UCSD-AML1 (cell line): ENCODE measurements at regions not wholly inside any gene's neighbourhood (a gene's known extent, or its start where the extent isn't known, plus 50 kb on each side); places are given as distances from the start of the nearest gene placed in this dataset.

Experiments used
- DNase-seq: peaks from one replicate; lab custom pipeline; 2025; ENCODE audit not compliant: unreplicated experiment; lab: John Stamatoyannopoulos, UW

DNA sequence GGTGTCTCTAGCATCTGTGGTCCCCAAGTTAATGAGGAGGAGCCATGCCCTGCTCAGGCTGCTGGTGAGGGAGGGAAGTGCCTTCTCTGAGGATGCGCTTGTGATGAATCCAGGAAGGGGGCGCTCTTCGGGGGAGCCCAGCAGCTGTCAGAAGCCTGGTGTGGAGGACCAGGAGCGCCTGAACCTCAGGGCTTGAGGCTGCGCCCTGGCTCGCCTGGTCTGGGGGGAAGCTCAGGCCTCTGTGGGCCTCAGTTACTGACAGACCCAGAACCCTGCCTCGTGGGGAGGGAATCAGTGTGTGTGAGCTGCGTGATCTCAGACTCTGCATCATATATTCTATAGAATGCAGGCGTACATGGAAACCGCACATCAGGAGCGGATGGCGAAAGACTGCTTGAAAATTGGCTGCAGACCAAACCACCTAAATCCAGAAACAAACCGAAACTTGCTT, 126.1 kb downstream of the SEC14L1 start:
- DNase-seq: peak; percentile 45

DNA sequence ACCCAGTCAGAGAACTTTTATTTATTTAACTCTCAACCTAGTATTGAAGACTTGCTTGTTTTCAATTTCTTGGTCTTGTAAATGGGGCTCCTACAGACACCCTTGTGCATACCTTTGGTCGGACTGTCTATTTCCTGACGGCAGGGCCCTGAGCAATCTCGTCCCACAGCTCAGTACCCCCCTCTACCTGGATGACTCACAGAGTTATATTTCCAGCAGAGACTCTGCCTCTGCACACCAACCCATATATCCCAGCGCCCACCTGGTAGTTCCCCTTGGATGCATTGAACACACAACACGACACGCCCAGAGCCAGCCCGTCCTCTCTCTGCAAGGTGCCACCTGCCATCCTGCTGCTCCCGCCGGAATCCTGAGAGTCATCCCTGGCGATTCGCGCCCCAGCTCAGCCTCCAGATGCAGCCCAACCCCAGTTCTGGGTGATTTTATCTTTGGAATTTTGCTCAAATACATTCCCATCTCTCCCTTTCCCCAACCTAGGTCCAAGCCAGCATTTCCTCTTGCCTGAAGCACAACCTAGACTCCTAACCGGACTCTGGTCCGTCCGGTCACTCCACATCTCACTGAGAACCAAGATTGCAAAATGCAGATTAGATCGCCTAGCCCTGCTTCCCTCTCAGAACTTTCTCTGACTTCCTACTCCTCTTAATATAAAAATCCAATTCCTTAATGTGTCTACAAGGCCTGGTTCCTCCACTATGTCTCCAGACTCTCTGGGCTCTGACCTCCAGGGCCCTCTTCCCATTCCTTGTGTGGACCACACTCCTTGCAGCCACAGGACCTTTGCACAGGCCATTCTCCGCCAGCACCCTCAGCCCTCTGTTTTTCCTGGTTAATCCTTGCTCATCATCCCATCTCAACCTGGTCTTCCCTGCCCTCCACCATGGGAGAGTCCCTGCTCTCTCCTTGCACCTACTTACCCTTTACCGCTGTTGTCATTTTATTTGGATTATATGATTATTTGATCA, 129.2 kb downstream of the SEC14L1 start:
- no peak for DNase-seq

- DNase-seq: no peak
Measured at GRCh38 chr17:77271411-77271810, 130.6 kb downstream of the SEC14L1 start.

DNA sequence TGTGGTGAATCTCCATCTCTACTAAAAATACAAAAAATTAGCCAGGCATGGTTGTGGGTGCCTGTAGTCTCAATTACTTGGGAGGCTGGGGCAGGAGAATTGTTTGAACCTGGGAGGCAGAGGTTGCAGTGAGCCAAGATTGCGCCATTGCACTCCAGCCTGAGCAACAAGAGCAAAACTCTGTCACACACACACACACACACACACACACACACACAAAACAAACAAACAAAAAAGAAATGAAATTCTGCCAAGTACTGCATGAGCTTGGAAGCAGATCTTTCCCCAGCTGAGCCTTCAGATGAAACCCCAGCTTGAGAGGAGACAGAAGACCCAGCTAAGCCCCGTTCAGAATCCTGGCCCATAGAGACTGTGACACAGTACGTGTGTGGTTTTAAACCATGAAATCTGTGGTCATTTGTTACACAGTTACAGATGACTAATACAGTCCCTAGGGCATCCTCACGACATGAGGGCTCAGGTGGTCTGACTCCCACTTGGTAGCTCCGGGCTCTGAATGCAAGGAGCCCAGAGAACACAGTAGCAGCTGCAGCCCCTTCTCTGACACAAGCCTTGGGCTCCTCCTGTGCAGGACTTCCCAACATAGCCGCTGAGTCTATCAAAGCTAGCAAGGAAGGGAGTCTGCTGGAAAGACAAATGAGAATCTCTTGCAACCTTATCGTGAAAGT, 132.8 kb downstream of the SEC14L1 start:
- no peak for DNase-seq

DNA sequence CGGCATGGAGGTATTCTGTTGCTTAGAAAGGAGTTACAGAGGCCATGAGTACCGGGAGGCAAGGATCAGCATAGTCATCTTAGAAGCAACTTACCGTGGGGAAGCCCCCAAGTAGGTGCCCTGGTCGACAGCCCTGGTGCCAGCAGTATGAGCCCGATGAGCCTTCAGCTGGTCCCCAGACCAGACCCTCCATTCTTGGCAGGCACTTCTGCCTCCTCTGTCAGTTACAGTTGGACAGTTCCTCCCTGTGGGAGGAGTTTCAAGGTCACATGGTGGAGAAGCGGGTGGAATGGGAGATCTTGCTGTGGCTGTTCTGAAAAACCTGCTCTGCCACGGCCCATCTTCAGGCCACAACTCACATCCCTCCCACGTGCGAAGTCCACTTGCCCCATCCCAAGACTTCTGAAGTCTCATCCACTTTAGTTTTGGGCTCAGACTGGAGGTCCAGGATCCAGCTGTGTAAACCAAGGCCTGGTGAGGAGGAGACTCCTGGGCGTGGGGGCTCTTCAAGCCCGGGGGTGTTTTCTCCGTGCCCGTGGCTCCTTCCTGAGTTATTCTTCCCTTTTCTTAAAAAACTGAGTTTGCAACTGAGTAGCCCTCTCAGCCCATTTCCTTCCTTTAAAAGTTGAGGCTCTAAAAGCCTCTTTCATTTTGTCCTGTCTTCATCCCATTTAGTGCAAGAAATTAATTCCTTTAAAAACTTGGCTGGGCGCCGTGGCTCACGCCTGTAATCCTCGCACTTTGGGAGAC, 133.5 kb downstream of the SEC14L1 start:
- no peak for DNase-seq

- peak; percentile 43 for DNase-seq
Measured at GRCh38 chr17:77279448-77280303, 138.9 kb downstream of the SEC14L1 start.

- no peak for DNase-seq
Measured at GRCh38 chr17:77280304-77281121, 139.7 kb downstream of the SEC14L1 start.

DNA sequence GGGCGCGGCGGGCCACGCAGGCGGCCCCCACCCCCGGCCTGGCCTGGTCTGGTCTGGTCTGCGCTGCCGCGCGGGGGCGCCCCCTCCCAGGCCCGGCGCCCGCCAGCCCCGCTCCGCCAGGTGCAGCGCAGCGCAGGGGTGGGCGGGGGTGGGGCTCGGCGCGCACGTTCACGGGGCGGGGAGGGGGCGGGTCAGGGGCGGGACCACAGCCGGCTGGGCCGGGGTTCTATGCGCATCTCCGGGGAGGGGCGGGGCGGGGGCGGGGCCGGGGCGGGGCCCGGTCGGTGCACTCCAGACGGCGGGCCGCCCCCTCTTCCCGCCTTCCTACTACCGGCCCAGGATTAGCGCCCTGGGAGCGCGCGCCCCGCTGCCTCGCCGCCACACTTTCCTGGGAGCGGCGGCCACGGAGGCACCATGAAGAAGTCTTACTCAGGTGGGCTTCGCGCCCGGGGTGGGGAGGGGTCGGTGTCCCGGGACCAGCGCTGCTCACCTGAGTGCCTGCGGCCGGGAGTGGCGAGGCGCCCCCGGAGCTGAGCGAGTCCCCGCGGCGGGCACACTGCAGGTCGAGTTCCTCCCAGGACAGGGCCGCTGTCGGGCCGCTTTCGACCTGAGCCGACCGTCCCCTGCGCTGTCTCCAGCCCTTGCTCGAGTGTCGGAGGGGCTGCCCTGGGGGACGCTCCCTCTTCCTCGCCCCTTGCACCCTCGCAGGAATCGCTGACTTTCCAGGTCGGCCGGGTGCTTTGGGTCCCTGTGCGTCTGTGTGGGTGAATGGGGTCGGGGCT, 140.5 kb downstream of the SEC14L1 start:
- peak; percentile 54 for DNase-seq

DNA sequence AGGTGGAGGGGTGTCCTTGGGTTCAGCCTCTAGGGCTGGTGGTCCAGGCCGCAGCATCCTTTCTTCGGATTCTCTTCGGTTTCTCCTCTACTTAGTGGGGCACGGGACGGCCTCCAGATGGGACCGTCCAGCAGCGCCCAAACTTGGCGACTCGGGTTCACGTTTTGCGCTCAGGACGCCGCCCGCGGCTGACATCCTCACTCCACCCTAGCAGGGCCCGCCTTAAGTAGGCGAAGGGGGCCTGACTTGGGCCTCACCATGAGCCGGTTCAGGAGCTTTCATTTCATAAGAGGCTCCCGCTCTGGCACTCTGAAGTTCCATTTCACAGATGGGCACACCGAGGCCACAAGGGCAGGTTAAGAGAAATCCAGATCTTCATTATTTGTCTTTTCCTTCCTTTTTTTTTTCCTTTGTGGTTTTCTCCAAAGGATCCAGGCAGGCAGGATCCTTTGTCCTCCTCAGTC, 141.2 kb downstream of the SEC14L1 start:
- DNase-seq: no peak

DNA sequence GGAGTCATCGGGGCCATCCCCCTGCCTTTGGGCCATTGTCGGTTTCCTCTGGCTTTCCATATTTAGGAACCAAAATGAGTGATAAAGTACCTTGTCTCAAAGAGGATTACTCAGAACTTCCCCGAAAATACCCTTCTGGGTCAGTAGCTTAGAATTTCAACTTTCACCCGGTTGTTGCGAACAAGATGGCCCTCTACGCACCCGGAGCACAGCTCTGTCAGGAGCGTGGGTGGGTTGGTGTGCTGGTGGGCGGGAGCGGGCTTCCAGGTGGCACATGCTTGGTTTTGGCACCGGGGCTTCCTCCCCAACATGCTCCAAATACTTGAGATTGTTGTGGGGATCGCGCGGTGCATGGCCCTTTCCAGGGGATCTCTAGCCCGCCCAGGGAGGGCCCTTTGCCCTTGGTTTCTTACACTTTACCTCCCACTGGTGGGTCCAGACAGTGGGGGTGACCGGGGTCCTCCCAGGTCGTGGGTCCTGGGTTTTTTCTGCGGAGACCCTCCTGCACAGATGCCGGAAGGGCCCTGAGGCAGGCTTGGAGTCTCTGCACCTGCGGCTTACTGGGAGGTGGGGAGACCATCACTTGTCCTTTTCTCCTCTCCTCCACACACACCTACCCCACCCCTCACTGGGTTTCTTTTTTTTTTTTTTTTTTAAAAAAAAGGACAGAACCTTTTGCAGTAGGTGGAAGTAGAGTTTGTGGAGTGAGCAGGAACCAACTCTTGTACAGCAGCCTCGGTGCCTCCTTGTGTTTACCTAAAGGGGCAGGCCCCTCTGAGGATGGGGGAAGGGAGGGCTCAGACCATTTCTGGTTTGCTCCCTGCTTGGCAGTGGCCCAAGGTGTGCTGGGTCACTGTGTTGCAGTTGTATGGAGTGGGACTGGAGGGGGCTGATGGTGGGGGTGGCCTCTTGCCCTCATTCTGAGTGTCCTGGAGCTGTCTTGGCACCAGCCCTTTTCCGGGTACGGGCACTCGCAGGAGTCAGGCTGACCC, 142.1 kb downstream of the SEC14L1 start:
- no peak for DNase-seq

GRCh38 chr17:77284023-77284617, 143.4 kb downstream of the SEC14L1 start:
- no peak for DNase-seq

DNA sequence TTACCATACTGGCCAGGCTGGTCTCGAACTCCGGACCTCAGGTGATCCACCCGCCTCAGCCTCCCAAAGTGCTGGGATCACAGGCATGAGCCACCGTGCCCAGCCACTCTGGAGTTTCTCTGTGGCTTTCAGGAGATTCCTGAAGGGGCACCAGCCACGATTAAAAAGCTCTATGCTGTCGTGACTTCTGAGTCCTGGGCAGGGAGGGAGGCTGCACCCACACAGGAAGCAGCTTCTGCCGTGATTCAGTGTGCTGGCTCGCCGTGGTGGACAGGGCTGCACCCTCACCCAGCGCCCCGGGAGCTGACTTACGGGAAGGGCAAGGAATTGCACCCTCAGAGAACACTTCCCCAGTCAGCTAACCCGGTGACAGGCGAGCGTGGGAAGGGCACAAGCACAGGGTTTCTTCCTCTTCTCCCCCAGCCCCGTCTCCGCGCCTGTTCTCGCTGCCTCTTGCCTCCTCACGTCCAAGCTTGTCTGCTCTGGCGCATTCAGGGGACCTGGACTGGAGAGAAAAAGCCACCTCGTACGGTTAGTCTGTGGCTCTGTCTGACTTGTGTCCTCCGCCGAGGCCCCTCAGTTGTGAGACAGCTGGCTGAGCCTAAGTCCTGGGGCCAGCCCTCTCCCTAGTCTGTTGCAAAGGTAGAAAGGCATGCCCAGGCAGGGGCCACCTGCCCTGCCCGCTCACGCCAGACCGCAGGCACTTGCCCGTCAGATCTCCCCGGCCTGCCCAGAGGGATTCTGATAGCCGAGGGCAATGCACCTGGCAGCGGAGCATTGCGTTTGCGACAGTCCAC, 145.0 kb downstream of the SEC14L1 start:
- DNase-seq: peak; percentile 73

- no peak for DNase-seq
Measured at GRCh38 chr17:77286391-77286640, 145.5 kb downstream of the SEC14L1 start.

DNA sequence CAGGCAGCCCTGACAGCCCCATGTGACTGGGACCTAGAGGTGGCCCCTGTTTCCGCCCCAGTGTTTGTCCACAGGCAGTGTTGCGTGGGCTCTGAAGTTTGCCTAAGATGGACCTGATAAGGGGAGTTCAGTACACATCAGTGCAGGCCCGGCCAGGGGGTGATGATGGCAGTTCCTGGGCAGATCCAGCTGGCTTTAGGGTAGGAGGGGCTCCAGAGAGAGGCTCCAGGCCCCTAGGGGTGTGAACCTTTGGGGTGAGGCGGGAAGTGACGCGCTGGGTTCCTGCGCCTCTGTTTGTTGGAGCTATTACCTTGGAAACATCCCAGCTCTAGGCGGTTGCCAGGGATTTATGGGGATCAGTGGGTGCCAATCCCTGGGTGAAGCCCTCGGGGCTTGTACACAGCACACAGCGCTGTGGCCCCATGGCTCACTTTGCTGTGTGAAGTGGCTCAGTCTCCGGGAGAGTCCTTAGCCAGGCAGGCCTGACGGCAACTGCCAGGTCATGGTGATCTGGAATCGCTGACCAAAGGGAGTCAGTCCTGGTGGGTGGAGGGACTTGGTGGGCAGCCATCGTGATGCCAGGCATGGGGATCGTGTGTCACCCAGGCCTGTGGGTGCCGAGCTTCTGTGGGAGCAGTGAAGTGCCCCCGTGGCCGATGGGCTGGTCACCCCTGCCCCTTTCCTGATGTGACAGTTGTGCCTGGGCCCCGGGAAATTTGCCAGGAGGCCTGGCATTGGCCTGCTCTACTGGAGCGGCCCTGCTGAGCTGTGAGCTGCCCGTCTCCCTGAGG, 146.1 kb downstream of the SEC14L1 start:
- no peak for DNase-seq

DNA sequence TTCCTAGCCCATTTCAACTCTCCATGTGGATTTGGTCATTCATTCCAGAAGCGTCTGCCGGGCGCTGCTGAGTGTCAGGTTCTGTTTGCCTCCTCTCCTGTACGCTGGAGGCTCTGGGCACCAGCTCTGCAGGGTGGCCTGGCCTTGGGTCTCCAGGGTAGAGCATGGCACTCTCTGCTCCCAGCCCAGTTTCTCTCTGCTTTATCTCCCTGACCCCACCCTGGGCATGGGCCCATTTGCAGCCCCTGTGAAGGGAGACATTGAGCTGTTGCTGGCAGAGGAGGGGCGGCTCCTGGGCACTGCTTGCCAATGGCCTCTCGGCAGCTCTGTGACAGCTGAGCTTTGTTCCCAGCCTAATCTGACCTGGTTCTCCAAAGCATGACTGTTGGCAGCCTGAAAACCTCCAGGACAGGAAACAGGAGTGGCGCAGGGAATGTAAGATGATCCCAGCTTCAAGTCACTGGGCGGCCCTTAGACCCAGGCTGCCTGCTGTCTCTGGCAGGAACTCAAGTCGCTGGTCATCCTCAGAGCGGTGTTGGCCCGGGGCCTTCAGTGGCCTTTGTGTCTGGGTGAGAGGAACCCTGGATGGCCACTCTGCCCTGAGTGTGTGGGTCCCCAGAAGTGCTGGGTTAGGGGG, 146.8 kb downstream of the SEC14L1 start:
- DNase-seq: no peak
